GM23248 (cell line): ENCODE measurements at regions not wholly inside any gene's neighbourhood (a gene's known extent, or its start where the extent isn't known, plus 50 kb on each side); places are given as distances from the start of the nearest gene placed in this dataset.
A peak's percentile ranks its signal among the peaks of the same experiment; 100 is the strongest.

ENCODE experiments used
- DNase-seq: peaks from one replicate; pipeline ENCODE4 v3.0.0-alpha.2; 2015
- H2AFZ ChIP-seq: fragments of 200-600 bp; sonication (generic); 2 replicates; pipeline ENCODE4 v1.6.1; 2016; ENCODE audit warnings: antibody characterized with exemption
- H3F3A ChIP-seq: fragments of 200-600 bp; sonication (generic); 2 replicates; pipeline ENCODE4 v1.6.1; 2016; ENCODE audit warnings: mild to moderate bottlenecking, antibody characterized with exemption, mixed run types; ENCODE audit not compliant: insufficient read depth
- H3K27ac ChIP-seq: fragments of 200-600 bp; sonication (generic); 2 replicates; pipeline ENCODE4 v1.5.1; 2016; ENCODE audit warnings: mild to moderate bottlenecking
- H3K27me3 ChIP-seq: fragments of 200-600 bp; sonication (generic); replicated peaks from 2 replicates; pipeline ENCODE4 v1.6.1; 2016; ENCODE audit warnings: mild to moderate bottlenecking; ENCODE audit not compliant: insufficient read depth
- H3K36me3 ChIP-seq: fragments of 200-600 bp; sonication (generic); 2 replicates; pipeline ENCODE4 v1.6.1; 2016; ENCODE audit warnings: low read depth, mild to moderate bottlenecking
- H3K4me1 ChIP-seq: fragments of 200-600 bp; sonication (generic); 2 replicates; pipeline ENCODE4 v1.6.1; 2016; ENCODE audit warnings: mild to moderate bottlenecking; ENCODE audit not compliant: insufficient read depth
- H3K4me2 ChIP-seq: fragments of 200-600 bp; sonication (generic); one replicate; pipeline ENCODE4 v1.6.1; 2016; ENCODE audit warnings: mild to moderate bottlenecking; ENCODE audit not compliant: unreplicated experiment
- H3K4me3 ChIP-seq: fragments of 200-600 bp; sonication (generic); 2 replicates; pipeline ENCODE4 v1.5.1; 2016; ENCODE audit warnings: mild to moderate bottlenecking
- H3K79me2 ChIP-seq: fragments of 200-600 bp; sonication (generic); 2 replicates; pipeline ENCODE4 v1.6.1; 2016; ENCODE audit warnings: mild to moderate bottlenecking; ENCODE audit not compliant: insufficient read depth
- H3K9ac ChIP-seq: fragments of 200-600 bp; sonication (generic); 2 replicates; pipeline ENCODE4 v1.6.1; 2016; ENCODE audit warnings: mild to moderate bottlenecking
- H3K9me2 ChIP-seq: fragments of 200-600 bp; sonication (generic); 2 replicates; pipeline ENCODE4 v1.6.1; 2016; ENCODE audit warnings: mixed run types, mild to moderate bottlenecking, moderate library complexity; ENCODE audit not compliant: insufficient read depth
- H3K9me3 ChIP-seq: fragments of 200-600 bp; sonication (generic); one replicate; pipeline ENCODE4 v1.6.1; 2017; ENCODE audit warnings: low read depth
- H4K20me1 ChIP-seq: fragments of 200-600 bp; sonication (generic); 2 replicates; pipeline ENCODE4 v1.6.0; 2016; ENCODE audit not compliant: insufficient read depth
- EZH2 ChIP-seq: fragments of 200-600 bp; sonication (generic); IDR thresholded peaks from 2 replicates; pipeline ENCODE4 v1.6.1; 2018; ENCODE audit warnings: antibody characterized with exemption, mild to moderate bottlenecking; ENCODE audit not compliant: insufficient read depth, poor library complexity, severe bottlenecking
- EZH2phosphoT487 ChIP-seq: fragments of 200-600 bp; sonication (generic); IDR thresholded peaks from 2 replicates; pipeline ENCODE4 v1.6.1; 2018; ENCODE audit warnings: antibody characterized with exemption, moderate library complexity, mild to moderate bottlenecking, low read depth; ENCODE audit not compliant: insufficient read depth
- WGBS, 2 experiments: methylation state at CpG; one replicate each; pipeline ENCODE4 v1.1.6; 2015 to 2017; ENCODE audit warnings: low lambda C conversion rate in 2 of 2, low coverage in 1 of 2; ENCODE audit errors: missing lambda C conversion rate in 2 of 2; 5-methylcytosine and 5-hydroxymethylcytosine counted together
- in situ Hi-C: fragments of 300-500 bp; cut with MboI; formaldehyde crosslinking; loops from 2 replicates; pipeline ENCODE4 v1.15.0; 2020

DNA sequence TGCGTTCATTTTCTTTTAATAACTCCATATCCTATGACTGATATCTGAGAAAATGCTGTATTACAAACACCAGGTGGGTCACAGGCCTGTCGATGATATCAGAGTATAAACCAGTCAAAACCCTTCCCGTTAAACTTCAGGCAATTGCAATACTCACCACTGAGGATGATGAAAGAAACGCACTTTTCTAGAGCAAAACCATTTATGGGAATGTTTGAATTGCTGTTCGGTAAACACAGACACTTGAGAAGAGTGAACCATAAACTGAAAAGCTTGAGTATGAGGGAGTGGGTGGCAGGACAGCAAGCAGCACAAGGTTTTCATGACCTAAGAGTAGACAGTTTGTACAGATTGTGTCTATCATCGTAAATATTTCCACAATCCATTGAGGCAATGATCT lies 139.8 kb upstream of the CEP126 start:
- DNase-seq = no peak
- H3K79me2 ChIP-seq = no peaks in the 10 kb centered on the region
- H3K4me3 ChIP-seq = no peak overlapping the region
- H4K20me1 ChIP-seq = no peaks in the 10 kb centered on the region
- H3K27me3 ChIP-seq = no peaks in the 10 kb centered on the region
- H3K9me2 ChIP-seq = no peaks in the 10 kb centered on the region
- no peaks in the 10 kb centered on the region for H3K4me1 ChIP-seq
- H3K9me3 ChIP-seq = no peaks in the 10 kb centered on the region
- in situ Hi-C loops = no loop called here
- 41 to 47% methylated on average over 6 of the region's 6 CpGs for WGBS, 2 experiments
- H3K27ac ChIP-seq = no peak overlapping the region
- H3F3A ChIP-seq = no peaks in the 10 kb centered on the region
- H3K4me2 ChIP-seq = no peak overlapping the region
- H2AFZ ChIP-seq = no peak overlapping the region
- no peak overlapping the region for H3K9ac ChIP-seq
- no peaks in the 10 kb centered on the region for H3K36me3 ChIP-seq
- TF ChIP-seq EZH2 = no peak
- no peak for TF ChIP-seq EZH2phosphoT487

DNA sequence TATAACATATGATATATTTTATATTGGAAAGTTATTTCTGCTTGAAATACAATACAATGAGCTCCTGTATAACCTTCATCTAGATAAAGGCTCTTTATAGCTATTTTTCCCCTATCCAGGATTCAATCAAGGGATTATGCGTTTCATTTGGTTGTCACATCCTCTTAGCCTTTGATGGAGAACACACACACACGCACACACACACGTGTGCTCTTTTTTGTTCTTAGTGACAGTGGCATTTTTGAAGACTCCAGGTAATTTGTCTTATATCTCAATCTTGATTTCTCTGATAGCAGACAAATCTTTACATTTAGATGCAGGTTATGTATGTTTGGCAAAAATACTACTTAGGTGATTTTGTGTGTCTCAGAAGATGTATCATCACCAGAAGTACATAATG lies 144.2 kb upstream of the CEP126 start:
- in situ Hi-C loops = no loop called here
- Histone ChIP-seq H3K9ac (no peak overlapping the region), H3K4me1 (no peaks in the 10 kb centered on the region), H3K36me3 (no peaks in the 10 kb centered on the region), H4K20me1 (no peaks in the 10 kb centered on the region), H3K4me2 (no peak overlapping the region), H3K79me2 (no peaks in the 10 kb centered on the region), H2AFZ (no peak overlapping the region), H3K27me3 (no peaks in the 10 kb centered on the region), H3K9me3 (no peaks in the 10 kb centered on the region), H3K27ac (no peak overlapping the region), H3K9me2 (no peaks in the 10 kb centered on the region), H3K4me3 (no peak overlapping the region), H3F3A (no peaks in the 10 kb centered on the region)
- TF ChIP-seq EZH2phosphoT487 (no peak), EZH2 (no peak)
- DNase-seq = no peak
- WGBS, 2 experiments = 45 to 49% methylated on average over 3 of the region's 3 CpGs

DNA sequence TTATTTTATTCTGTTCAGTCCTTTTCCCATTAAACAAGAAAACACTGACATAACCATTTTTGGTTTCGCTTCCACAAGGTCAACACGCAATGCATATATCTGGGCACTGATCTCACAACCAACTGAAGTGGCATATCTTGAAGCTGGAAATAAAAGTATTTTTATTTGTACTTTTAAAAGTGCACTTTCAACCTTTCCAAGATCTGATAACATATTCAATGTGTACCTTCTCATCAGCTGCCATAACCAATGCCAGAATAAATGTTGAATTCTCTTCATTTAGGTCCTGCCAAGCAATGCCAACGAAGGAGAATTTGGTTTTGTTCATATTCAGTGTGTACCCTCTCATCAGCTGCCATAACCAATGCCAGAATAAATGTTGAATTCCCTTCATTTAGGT lies 148.9 kb upstream of the CEP126 start:
- Histone ChIP-seq H3K4me2 (no peak overlapping the region), H4K20me1 (no peaks in the 10 kb centered on the region), H3K27me3 (no peaks in the 10 kb centered on the region), H3K4me3 (no peak overlapping the region), H3K9ac (no peak overlapping the region), H3K4me1 (no peaks in the 10 kb centered on the region), H3K9me2 (no peaks in the 10 kb centered on the region), H3K36me3 (no peaks in the 10 kb centered on the region), H2AFZ (no peak overlapping the region), H3K9me3 (no peaks in the 10 kb centered on the region), H3K27ac (no peak overlapping the region), H3F3A (no peaks in the 10 kb centered on the region), H3K79me2 (no peaks in the 10 kb centered on the region)
- in situ Hi-C loops = no loop called here
- WGBS, 2 experiments = 55 to 59% methylated on average over 3 of the region's 3 CpGs
- DNase-seq = no peak
- TF ChIP-seq EZH2 (no peak), EZH2phosphoT487 (no peak)

DNA sequence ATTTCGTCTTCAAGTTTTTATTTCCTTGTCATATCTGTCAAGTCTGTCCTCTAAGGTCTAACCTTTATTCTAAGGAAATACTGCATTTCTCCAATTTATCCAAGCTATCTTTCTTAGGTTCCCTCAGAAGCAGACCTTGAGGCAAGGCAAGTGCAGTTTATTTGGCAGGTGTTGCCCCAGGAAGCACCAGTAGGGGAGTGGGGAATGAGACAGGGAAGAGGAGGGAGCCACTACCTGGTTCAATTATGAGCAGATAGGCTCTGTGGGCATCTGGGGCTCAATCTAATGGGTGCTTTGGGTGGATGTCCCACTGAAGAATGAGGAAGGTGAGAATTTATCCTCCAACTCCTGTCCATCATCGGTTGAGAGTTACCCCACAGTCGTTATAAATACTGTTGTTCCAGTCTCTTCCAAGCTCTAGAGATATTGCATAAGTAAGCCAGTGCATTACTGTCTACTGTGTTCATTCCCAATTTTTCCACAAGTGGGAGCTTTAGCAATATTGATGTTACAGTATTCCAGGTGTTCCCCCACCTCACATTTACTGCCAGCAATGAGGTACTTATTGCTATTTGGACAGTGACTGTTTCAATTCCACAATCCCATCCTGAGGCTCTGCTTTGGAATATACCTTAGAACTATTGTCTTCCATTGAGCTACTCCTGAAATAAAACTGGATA lies 154.9 kb upstream of the CEP126 start:
- peak; percentile 20 for DNase-seq
- Histone ChIP-seq H3F3A (no peaks in the 10 kb centered on the region), H3K27ac (no peak overlapping the region), H3K9ac (no peak overlapping the region), H3K27me3 (no peaks in the 10 kb centered on the region), H3K79me2 (no peaks in the 10 kb centered on the region), H3K4me2 (no peak overlapping the region), H3K4me3 (no peak overlapping the region), H3K4me1 (no peaks in the 10 kb centered on the region), H2AFZ (no peak overlapping the region), H3K36me3 (no peaks in the 10 kb centered on the region), H4K20me1 (no peaks in the 10 kb centered on the region), H3K9me3 (no peaks in the 10 kb centered on the region), H3K9me2 (no peaks in the 10 kb centered on the region)
- WGBS, 2 experiments = 60 to 66% methylated on average over 3 of the region's 3 CpGs
- in situ Hi-C loops = no loop called here
- TF ChIP-seq EZH2 = no peak
- no peak for TF ChIP-seq EZH2phosphoT487

DNA sequence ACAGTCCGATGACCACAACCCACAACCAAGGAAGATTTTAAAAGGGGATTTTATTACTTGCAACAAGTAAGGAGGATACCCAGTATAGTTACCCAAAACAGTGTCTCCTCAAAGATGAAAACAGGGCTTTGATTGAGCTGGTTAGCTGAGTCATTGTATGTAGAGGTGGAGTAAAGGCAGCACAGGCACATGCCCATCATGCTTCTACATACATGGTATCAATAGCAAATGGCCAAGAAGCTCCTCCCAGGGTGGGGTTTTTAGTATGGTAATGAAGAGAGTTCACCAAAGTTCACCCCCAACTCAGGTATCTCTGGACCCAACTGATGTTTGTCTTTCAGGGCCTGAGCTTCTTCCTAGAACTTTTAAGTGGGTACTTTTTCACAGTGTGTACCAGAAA lies 157.1 kb upstream of the CEP126 start:
- TF ChIP-seq EZH2phosphoT487 (no peak), EZH2 (no peak)
- 31 to 35% methylated on average over 1 of the region's 1 CpG for WGBS, 2 experiments
- H3K4me3 ChIP-seq = no peak overlapping the region
- H3K27me3 ChIP-seq = no peaks in the 10 kb centered on the region
- DNase-seq = no peak
- no peaks in the 10 kb centered on the region for H3K9me3 ChIP-seq
- H3K79me2 ChIP-seq = no peaks in the 10 kb centered on the region
- H3K36me3 ChIP-seq = no peaks in the 10 kb centered on the region
- H4K20me1 ChIP-seq = no peaks in the 10 kb centered on the region
- no peaks in the 10 kb centered on the region for H3K4me1 ChIP-seq
- no peak overlapping the region for H2AFZ ChIP-seq
- no peak overlapping the region for H3K4me2 ChIP-seq
- H3K9ac ChIP-seq = no peak overlapping the region
- no peaks in the 10 kb centered on the region for H3F3A ChIP-seq
- H3K27ac ChIP-seq = no peak overlapping the region
- in situ Hi-C loops = no loop called here
- H3K9me2 ChIP-seq = no peaks in the 10 kb centered on the region
